ENCODE measurements at regions not wholly inside any gene's neighbourhood (a gene's known extent, or its start where the extent isn't known, plus 50 kb on each side); places are given as distances from the start of the nearest gene placed in this dataset.
"Not testable (repeated sequence)": the region's sequence is repeated elsewhere in the genome, so short reads cannot be mapped to it uniquely, and the experiment has no call there.

DNA sequence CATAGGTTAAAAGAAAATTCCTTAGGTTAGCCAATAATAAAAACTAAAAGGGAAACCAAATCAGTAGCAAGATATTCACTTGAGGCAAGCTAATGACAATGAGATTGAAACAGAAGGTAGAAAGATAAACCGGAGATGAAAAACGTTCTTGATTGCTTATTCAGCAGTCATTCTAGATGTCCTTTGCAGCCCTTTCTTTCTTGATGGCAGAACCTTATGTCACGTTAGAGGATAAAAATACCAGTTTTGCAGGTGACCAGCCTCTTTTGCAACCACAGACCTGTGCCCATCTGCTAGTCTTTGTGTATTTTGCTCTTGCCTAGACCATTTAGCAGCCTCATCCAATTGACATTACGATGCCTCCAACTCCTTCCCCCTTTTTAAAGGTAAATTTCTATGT, 337.8 kb downstream of the DMAC1 start:
- DNase-seq, result no peak

- no peak for DNase-seq
Measured at GRCh38 chr9:7456793-7457530, 342.6 kb downstream of the DMAC1 start.

DNA sequence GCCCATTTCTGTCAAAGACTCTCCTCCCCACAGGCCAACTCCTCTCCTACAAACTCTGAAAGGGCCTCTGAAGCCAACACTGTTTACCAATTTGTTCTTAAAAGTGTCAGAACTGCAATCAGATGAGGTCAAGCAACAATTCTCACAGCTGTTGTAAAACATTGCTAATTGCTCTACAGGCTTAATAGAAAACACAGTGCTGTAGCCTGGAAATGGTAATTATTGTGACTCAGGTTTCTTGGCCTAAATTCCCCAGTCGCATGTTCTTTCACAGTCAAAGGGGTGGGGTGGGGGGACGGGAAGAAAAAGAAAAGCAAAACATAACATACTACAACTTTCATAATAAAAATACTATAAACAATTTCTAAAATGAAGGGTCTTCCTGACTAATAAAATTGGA, 343.2 kb downstream of the DMAC1 start:
- DNase-seq, result no peak

DNA sequence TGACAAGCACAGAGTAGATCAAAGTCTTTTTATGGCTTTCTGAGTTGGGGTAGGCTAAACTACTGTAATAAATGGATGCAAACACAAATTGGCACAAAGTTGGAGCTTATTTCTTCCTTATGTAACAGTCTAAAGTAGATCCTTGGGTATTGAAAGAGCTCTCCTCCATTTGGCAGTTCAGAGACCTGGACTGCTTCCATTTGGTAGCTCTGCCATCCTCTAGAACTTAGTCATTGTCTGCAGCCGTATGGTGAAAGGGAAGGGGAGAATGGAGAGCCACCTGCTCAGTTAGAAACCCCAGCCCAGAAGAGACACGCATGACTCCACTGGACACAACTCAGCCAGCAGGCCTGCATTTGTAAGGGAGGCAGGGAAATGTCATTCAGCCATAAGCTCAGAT, 345.0 kb downstream of the DMAC1 start:
- DNase-seq, result no peak

- DNase-seq, result peak; percentile 80
Measured at GRCh38 chr9:7452378-7452777, 347.2 kb downstream of the DMAC1 start.

GRCh38 chr9:7451062-7451461, 348.5 kb downstream of the DMAC1 start:
- no peak for DNase-seq

DNA sequence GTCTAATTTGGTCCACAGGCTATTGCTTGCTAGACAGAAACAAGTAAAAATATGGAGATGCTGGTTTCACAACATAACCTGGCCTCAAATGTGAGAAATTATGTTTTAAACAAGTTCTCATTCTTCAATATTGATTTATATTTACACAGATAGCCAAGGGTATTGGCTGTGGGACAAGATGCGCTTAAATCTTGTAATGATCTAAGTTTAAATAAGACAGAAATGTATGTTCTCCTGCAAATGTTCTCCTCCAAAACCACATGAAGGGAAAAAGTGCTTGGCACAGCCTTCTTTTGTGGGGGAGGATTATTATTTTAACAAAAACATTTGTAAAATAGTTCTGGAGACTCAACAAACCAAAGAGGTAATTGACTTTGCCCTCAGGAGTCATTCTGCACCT, 356.0 kb downstream of the DMAC1 start:
- DNase-seq, result no peak

GRCh38 chr9:7439355-7439995, 360.1 kb downstream of the DMAC1 start:
- DNase-seq, result peak; percentile 29

DNA sequence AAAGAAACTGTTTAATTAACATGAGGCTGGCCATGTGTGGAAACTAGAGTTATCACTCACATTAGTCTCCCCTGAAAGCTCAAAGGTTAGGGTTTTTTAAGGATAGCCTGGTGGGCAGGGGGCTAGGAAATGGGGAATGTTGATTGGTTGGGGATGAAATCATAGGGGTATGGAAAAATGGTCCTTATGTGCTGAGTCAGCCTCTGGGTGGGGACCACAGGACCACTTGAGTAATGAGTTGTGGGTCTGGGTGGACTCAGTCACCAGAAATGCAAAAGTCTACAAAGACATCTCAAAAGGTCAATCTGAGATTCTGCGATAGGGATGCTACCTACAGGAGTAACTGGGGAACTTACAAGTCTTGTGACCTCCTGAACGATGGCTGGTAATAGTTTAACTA, 362.8 kb downstream of the DMAC1 start:
- DNase-seq, result no peak

DNA sequence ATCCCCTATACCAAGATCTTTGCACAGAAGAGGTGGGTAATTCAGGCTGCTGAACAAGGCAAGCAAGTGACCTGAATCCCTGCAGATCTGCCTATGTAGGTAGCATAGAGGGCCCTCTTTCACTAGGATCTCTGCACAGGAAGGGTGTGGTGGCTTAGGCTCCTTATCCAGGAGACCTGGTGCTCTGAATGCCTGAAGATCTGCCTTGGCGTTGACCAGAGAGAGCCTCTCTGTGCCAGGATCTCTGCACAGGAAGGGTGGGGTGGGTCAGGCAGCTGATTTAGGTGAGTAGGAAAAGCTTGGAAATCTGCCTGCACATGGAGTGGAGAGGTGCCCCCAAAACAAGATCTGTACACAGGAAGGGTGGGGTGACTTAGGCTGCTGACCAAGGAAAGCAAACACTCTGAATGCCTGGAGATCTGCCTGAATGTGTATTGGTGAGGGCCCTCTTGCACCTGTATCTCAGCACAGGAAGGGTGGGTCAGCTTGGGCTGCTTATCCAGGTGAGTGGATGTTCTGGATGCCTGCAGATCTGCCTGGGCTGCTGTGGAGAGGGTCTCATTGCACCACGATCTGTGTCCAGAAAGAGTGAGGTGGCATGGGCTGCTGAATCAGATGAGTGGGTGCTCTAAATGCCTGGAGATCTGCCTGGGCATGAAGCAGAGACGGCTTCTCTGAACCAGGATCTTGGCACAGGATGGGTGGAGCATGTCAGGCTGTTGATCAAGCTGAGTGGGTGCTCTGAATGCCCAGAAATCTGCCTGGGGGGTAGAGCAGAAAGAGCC, 365.9 kb downstream of the DMAC1 start:
- DNase-seq, result no peak

DNA sequence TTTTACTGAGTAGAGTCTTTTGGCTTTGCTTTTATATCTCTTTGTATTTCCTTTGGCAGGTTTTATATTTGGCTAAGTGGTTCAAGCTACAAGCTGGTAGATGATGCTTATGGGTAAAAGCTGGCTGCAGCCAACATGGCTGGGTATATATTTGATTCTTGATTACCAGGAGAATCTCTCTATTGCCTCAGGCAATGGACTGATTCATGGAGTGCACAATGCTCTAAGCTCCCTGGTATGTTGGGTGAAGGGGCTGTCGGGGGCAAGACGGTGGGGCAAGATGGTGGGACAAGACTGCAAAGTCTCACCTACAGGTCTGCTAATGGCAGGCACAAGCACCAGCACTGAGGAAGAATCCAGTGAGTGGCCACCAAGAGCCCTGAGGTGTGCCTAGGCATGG, 366.6 kb downstream of the DMAC1 start:
- no peak for DNase-seq

DNA sequence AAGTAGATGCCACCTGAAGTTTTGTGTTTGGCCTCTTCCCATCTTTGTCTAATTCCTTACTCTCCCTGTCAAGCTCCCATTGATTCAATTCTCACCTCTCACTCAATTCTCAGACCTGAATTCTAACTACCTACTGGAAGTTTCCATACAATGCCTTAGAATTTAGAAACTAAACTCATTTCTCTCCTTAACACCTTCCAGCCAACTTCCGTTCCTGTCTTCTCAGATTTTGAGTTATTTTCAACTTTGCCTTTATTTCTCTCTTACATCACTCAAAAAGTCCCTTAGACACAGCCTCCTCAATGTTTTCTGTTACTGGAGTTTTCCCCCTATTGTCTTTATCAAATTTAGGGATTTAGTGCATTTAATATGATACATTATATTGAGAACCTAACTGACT, 382.2 kb downstream of the DMAC1 start:
- not testable (repeated sequence) for DNase-seq

DNA sequence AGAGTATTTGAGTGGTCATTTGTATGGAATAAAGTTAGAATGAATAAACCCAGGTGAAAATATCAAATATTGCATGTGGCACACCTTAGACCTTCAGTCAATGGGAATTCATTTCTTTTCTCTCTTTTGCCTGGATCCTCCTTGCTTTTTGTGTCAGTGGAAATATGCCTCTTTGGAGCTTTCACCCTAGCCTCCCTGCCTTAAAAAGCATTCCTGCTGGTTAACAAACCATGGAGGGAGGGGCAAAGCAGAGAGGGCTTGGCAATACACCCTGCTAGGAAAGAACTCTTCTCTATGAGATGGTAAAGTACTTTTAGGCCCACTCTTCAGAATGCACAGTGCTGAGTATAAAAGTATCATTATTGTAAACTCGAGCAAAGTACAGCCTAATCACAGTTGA, 383.7 kb downstream of the DMAC1 start:
- no peak for DNase-seq

DNA sequence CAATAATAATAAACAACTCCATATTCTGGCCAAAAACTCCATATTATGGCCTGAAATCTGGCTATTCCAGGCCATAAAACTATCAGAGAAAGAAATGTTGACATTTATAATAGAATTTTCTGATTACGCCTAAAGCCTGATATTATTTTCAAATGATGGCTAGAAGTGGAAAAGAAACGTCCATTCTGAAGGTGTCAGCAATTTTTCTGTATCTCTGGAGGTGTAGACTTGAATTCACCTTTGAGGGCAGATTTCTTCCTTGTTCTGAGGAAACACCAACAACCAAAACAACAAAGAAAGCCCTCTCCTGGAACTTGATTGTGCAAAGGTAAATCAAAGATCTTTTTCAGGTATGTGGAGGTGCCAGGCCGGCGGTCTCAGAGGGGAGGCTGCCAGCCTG, 390.7 kb downstream of the DMAC1 start:
- no peak for DNase-seq

DNA sequence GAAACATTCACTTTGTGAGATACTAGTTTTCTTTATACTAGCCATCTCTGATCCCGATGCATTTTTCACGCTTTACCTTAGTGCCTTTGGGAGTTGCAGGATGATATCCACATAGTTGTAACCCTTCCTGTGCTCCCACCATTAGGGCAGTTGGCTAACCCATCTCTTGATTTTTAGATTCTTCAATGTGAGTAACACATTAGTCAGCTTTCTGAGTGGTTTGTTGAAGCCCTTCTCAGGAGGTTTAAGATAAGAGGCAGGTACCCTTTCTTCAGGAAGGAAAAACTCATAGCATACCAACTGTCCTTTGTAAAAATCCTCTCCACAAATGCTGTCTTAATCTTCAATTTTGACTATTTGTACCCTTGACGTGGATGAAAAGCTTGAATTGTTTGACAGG, 392.3 kb downstream of the DMAC1 start:
- no peak for DNase-seq

- DNase-seq, result no peak
Measured at GRCh38 chr9:7405924-7406604, 393.5 kb downstream of the DMAC1 start.

- no peak for DNase-seq
Measured at GRCh38 chr9:7403839-7404487, 395.6 kb downstream of the DMAC1 start.

DNA sequence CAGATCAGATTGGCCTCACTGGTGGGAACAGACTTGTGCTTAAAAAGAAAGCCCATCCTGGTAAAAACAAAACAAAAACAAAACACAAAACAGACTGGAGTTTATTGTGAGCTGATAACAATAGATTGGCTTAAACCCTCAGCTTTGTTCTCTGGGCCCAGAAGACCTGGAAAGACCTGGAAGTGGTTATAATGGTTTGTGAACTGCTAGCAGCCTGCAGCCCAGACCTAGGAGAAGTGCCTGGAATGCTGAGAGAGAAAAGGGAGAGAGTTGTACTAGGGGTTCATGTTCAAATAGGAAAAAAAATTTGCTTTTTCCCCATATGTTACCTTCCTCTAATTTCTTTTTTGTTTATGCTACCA, 396.6 kb downstream of the DMAC1 start:
- DNase-seq, result no peak

DNA sequence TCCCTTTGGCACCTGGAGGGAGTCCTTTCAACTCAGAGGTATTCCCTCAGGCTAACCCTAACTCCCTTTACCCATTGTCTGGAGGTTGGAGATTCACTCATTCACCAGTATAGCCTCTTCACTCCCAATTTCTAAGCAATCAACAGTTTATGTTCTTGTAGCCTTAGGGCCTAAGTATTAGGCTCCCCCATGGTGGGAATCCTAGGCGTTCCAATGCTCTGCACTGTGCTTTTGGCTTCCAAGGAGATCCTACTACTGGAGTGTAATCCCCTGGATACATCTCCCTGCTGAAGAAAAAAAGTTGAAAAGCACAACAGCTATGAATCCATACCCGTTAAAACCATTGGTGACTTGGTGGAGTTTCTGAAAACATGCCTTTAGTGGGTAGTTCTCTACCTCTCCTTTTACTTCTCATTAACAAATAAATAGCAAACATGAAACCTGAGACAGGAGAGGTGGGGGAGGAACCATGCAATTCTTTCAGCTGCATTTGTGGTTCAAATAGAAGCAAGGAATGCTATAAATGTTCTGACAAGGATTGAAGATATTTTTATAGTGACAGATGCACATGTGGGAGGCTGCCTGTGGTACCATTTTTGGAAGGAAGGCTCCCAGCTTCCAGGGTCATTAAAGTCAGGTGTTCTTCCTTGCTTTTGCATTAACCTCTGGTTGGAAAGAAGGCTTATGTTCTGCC, 397.1 kb downstream of the DMAC1 start:
- DNase-seq, result peak; percentile 5

- no peak for DNase-seq
Measured at GRCh38 chr9:7401116-7401515, 398.5 kb downstream of the DMAC1 start.

DNA sequence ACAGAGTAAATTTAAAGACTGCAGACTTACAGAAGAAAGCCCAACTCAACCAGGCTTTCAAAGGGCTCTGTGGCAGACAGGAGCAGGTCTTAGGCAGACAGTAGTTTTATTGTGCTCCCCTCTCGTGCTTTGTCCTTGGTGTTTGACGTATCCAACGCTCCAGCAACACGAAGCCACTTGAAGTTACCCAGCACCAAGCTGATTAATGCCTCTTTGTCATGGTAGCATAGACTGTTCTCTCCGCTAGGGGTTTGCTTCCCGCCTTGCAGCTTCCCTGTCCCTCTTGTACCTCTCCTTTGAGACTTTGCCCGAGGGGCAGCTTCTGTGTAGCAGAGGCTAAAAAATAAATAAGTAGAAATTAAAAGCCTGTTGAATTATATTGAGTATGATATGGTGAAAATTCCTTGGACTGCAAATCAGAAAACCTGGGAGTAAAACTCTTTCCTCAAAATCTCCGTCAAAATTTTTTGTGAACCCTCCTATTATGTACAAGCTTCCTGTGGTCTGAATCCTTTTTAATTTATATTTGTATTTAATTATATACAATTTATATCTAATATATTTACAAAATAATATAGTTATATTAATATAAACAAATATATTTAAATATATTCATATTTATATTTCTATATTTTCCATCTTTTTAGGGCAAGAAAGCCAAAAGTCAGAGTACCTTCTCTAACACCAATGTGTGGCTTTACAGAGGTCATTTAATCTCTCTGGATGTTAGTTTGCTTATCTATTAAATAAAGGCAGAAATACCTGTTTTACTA, 405.4 kb downstream of the DMAC1 start:
- DNase-seq, result no peak
